Body of pancreas (tissue), 4 donors: ENCODE measurements at regions not wholly inside any gene's neighbourhood (a gene's known extent, or its start where the extent isn't known, plus 50 kb on each side); places are given as distances from the start of the nearest gene placed in this dataset.

Experiments
- CTCF ChIP-seq, 7 experiments: fragments of 450-650 bp in 4 of 7; fragments of 200-600 bp in 3 of 7; sonication (generic) in 3 of 7; IDR thresholded peaks; one replicate each; pipeline ENCODE4 v1.5.1; 2016 to 2019; ENCODE audit warnings: antibody characterized with exemption in 7 of 7
- POLR2A ChIP-seq, 3 donors: fragments of 450-650 bp; IDR thresholded peaks; one replicate each; pipeline ENCODE4 v1.6.1; 2016; ENCODE audit warnings: antibody characterized with exemption in 3 of 3, mild to moderate bottlenecking in 2 of 3

DNA sequence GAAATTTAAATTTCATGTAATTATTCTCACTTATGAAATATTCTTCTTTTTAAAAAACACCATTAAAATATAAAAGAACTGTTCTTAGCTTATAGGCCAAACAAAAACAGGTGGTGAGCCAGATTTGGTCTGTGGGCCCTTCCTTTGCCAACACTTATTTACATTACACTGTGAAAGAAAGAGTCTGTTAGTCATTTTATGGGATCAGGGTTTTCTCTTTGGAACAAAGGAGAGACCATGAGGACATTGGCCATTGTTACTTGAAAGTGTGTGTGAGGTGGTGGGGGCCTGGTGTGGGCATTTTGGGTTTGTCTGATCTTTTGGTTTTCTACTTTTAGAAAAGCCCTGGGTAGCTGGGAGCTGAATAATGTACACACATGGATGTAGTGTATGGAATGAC is 62.7 kb downstream of the TTC6 start:
- TF ChIP-seq CTCF (IDR thresholded peaks at IDR 0.05) = no peak
- TF ChIP-seq POLR2A (IDR thresholded peaks at IDR 0.05) = no peak
